Osteocyte (in vitro differentiated cells): ENCODE measurements at regions not wholly inside any gene's neighbourhood (a gene's known extent, or its start where the extent isn't known, plus 50 kb on each side); places are given as distances from the start of the nearest gene placed in this dataset.

ENCODE experiments used
- DNase-seq: peaks from one replicate; pipeline ENCODE4 v3.0.0; 2021; ENCODE audit warnings: mixed read lengths; ENCODE audit not compliant: unreplicated experiment; ENCODE audit errors: extremely low spot score
- H3K27ac Mint-ChIP-seq: one replicate; pipeline ENCODE4 v1.8.0; 2021; ENCODE audit warnings: mild to moderate bottlenecking, mixed read lengths; ENCODE audit not compliant: unreplicated experiment
- H3K27me3 Mint-ChIP-seq: one replicate; pipeline ENCODE4 v1.8.0; 2021; ENCODE audit warnings: mixed read lengths; ENCODE audit not compliant: unreplicated experiment
- H3K36me3 Mint-ChIP-seq: one replicate; pipeline ENCODE4 v1.8.0; 2021; ENCODE audit warnings: mixed read lengths; ENCODE audit not compliant: unreplicated experiment
- H3K4me1 Mint-ChIP-seq: one replicate; pipeline ENCODE4 v1.8.0; 2021; ENCODE audit warnings: mixed read lengths; ENCODE audit not compliant: unreplicated experiment
- H3K4me3 Mint-ChIP-seq: one replicate; pipeline ENCODE4 v1.8.0; 2021; ENCODE audit warnings: mild to moderate bottlenecking, moderate library complexity, mixed read lengths; ENCODE audit not compliant: unreplicated experiment
- H3K9me3 Mint-ChIP-seq: one replicate; pipeline ENCODE4 v1.8.0; 2021; ENCODE audit warnings: mixed read lengths; ENCODE audit not compliant: unreplicated experiment
- CTCF ChIP-seq: fragments of 200-600 bp; sonication (generic); IDR thresholded peaks from 2 replicates; pipeline ENCODE4 v1.5.0; 2021; ENCODE audit warnings: antibody characterized with exemption, mild to moderate bottlenecking, moderate library complexity

GRCh38 chr5:38745836-38746732 is 99.7 kb upstream of the OSMR start:
- DNase-seq = no peak
- Mint-ChIP-seq H3K9me3 (peaks cover 13% of the 10 kb centered on the region), H3K36me3 (peaks cover 4% of the 10 kb centered on the region), H3K27me3 (peaks cover 14% of the 10 kb centered on the region), H3K4me1 (peaks cover 2% of the 10 kb centered on the region), H3K4me3 (no peak overlapping the region), H3K27ac (no peak overlapping the region)
- no peak for TF ChIP-seq CTCF

- H3K4me3 Mint-ChIP-seq = no peak overlapping the region
- no peaks in the 10 kb centered on the region for H3K9me3 Mint-ChIP-seq
- H3K36me3 Mint-ChIP-seq = no peaks in the 10 kb centered on the region
- peaks cover 42% of the 10 kb centered on the region for H3K27me3 Mint-ChIP-seq
- DNase-seq = no peak
- H3K27ac Mint-ChIP-seq = no peak overlapping the region
- peaks cover 2% of the 10 kb centered on the region for H3K4me1 Mint-ChIP-seq
- no peak for TF ChIP-seq CTCF
Observed at GRCh38 chr5:38749861-38750260, 96.0 kb upstream of the OSMR start.

- Mint-ChIP-seq H3K4me3 (no peak overlapping the region), H3K36me3 (no peaks in the 10 kb centered on the region), H3K4me1 (peaks cover 7% of the 10 kb centered on the region), H3K27ac (no peak overlapping the region), H3K27me3 (peaks cover 42% of the 10 kb centered on the region), H3K9me3 (no peaks in the 10 kb centered on the region)
- no peak for TF ChIP-seq CTCF
- no peak for DNase-seq
Observed at GRCh38 chr5:38751103-38751502, 94.7 kb upstream of the OSMR start.

GRCh38 chr5:38752012-38752536 is 93.7 kb upstream of the OSMR start:
- Mint-ChIP-seq H3K4me3 (no peak overlapping the region), H3K27ac (no peak overlapping the region), H3K36me3 (no peaks in the 10 kb centered on the region), H3K4me1 (peaks cover 4% of the 10 kb centered on the region), H3K27me3 (peaks cover 39% of the 10 kb centered on the region), H3K9me3 (no peaks in the 10 kb centered on the region)
- no peak for TF ChIP-seq CTCF
- no peak for DNase-seq

GRCh38 chr5:38752622-38753021 is 93.2 kb upstream of the OSMR start:
- Mint-ChIP-seq H3K27ac (no peak overlapping the region), H3K9me3 (no peaks in the 10 kb centered on the region), H3K4me3 (no peak overlapping the region), H3K27me3 (peaks cover 38% of the 10 kb centered on the region), H3K4me1 (peaks cover 4% of the 10 kb centered on the region), H3K36me3 (no peaks in the 10 kb centered on the region)
- no peak for DNase-seq
- TF ChIP-seq CTCF = no peak
